ENCODE measurements at regions not wholly inside any gene's neighbourhood (a gene's known extent, or its start where the extent isn't known, plus 50 kb on each side); places are given as distances from the start of the nearest gene placed in this dataset.

- Histone ChIP-seq H3K4me1 (no peaks in the 10 kb centered on the region), H3K4me3 (no peak overlapping the region), H3K9me3 (no peaks in the 10 kb centered on the region), H3K36me3 (no peaks in the 10 kb centered on the region), H3K27me3 (no peaks in the 10 kb centered on the region), H3K27ac (replicated peaks in 1 of 4) (no peak overlapping the region)
- no peak for TF ChIP-seq CTCF (IDR thresholded peaks at IDR 0.05)
- no peak for TF ChIP-seq POLR2A (IDR thresholded peaks at IDR 0.05; ENCODE audit: low read depth)
- no peak for TF ChIP-seq EP300 (IDR thresholded peaks at IDR 0.05)
- TF ChIP-seq POLR2AphosphoS5 (IDR thresholded peaks at IDR 0.05), result no peak
- intact Hi-C loops (cut with DNase I), result no loop called here
- 85% methylated on average over 2 of the region's 2 CpGs for WGBS
- DNase-seq (ENCODE audit: extremely low spot score), result no peak
These were observed 83.1 kb upstream of the TMED7 start for GRCh38 chr5:115708819-115709477.

- Histone ChIP-seq H3K27me3 (no peaks in the 10 kb centered on the region), H3K4me3 (no peak overlapping the region), H3K27ac (replicated peaks in 1 of 4) (no peak overlapping the region), H3K9me3 (no peaks in the 10 kb centered on the region), H3K36me3 (no peaks in the 10 kb centered on the region), H3K4me1 (no peaks in the 10 kb centered on the region)
- no peak for DNase-seq (ENCODE audit: extremely low spot score)
- WGBS, result 88% methylated on average over 3 of the region's 3 CpGs
- intact Hi-C loops (cut with DNase I), result no loop called here
- no peak for TF ChIP-seq POLR2A (IDR thresholded peaks at IDR 0.05; ENCODE audit: low read depth)
- no peak for TF ChIP-seq CTCF (IDR thresholded peaks at IDR 0.05)
- no peak for TF ChIP-seq POLR2AphosphoS5 (IDR thresholded peaks at IDR 0.05)
- TF ChIP-seq EP300 (IDR thresholded peaks at IDR 0.05), result no peak
These were observed 77.7 kb upstream of the TMED7 start for GRCh38 chr5:115703514-115703913.

- H3K27ac ChIP-seq (replicated peaks in 1 of 4), result no peak overlapping the region
- no peaks in the 10 kb centered on the region for H3K36me3 ChIP-seq
- TF ChIP-seq EP300 (IDR thresholded peaks at IDR 0.05), result no peak
- no peak for TF ChIP-seq POLR2A (IDR thresholded peaks at IDR 0.05; ENCODE audit: low read depth)
- TF ChIP-seq CTCF (IDR thresholded peaks at IDR 0.05), result no peak
- TF ChIP-seq POLR2AphosphoS5 (IDR thresholded peaks at IDR 0.05), result no peak
- intact Hi-C loops (cut with DNase I), result no loop called here
- no peaks in the 10 kb centered on the region for H3K4me1 ChIP-seq
- H3K4me3 ChIP-seq, result no peak overlapping the region
- H3K27me3 ChIP-seq, result no peaks in the 10 kb centered on the region
- no peak for DNase-seq (ENCODE audit: extremely low spot score)
- no peaks in the 10 kb centered on the region for H3K9me3 ChIP-seq
- WGBS, result 79% methylated on average over 4 of the region's 4 CpGs
These were observed 76.2 kb upstream of the TMED7 start for GRCh38 chr5:115702025-115702424.

- no peaks in the 10 kb centered on the region for H3K27me3 ChIP-seq
- no peaks in the 10 kb centered on the region for H3K9me3 ChIP-seq
- H3K36me3 ChIP-seq, result no peaks in the 10 kb centered on the region
- no peak for DNase-seq (ENCODE audit: extremely low spot score)
- WGBS, result 80% methylated on average over 3 of the region's 3 CpGs
- intact Hi-C loops (cut with DNase I), result no loop called here
- no peaks in the 10 kb centered on the region for H3K4me1 ChIP-seq
- no peak overlapping the region for H3K27ac ChIP-seq (replicated peaks in 1 of 4)
- no peak overlapping the region for H3K4me3 ChIP-seq
- TF ChIP-seq CTCF (IDR thresholded peaks at IDR 0.05) (no peak), POLR2AphosphoS5 (IDR thresholded peaks at IDR 0.05) (no peak), POLR2A (IDR thresholded peaks at IDR 0.05; ENCODE audit: low read depth) (no peak)
These were observed 74.1 kb upstream of the TMED7 start for GRCh38 chr5:115699967-115700366.

- 79% methylated on average over 4 of the region's 4 CpGs for WGBS
- no peaks in the 10 kb centered on the region for H3K9me3 ChIP-seq
- H3K27me3 ChIP-seq, result no peaks in the 10 kb centered on the region
- H3K27ac ChIP-seq (replicated peaks in 1 of 4), result no peak overlapping the region
- intact Hi-C loops (cut with DNase I), result no loop called here
- no peak for TF ChIP-seq EP300 (IDR thresholded peaks at IDR 0.05)
- no peak for TF ChIP-seq CTCF (IDR thresholded peaks at IDR 0.05)
- TF ChIP-seq POLR2A (IDR thresholded peaks at IDR 0.05; ENCODE audit: low read depth), result no peak
- TF ChIP-seq POLR2AphosphoS5 (IDR thresholded peaks at IDR 0.05), result no peak
- H3K36me3 ChIP-seq, result no peaks in the 10 kb centered on the region
- H3K4me1 ChIP-seq, result no peaks in the 10 kb centered on the region
- no peak overlapping the region for H3K4me3 ChIP-seq
- no peak for DNase-seq (ENCODE audit: extremely low spot score)
These were observed 70.4 kb upstream of the TMED7 start for GRCh38 chr5:115696141-115696650.

All from esophagus muscularis mucosa (tissue), 4 donors.